Epithelial cell of proximal tubule (primary cell): ENCODE measurements at regions not wholly inside any gene's neighbourhood (a gene's known extent, or its start where the extent isn't known, plus 50 kb on each side); places are given as distances from the start of the nearest gene placed in this dataset.
"Not testable (repeated sequence)": the region's sequence is repeated elsewhere in the genome, so short reads cannot be mapped to it uniquely, and the experiment has no call there.

Source experiments
- DNase-seq: peaks from one replicate; pipeline ENCODE4 v3.0.0-alpha.2; 2011; ENCODE audit warnings: low read depth
- H3K4me3 ChIP-seq: 2 replicates; pipeline ENCODE4 v1.5.1; 2011; ENCODE audit warnings: low read depth, mild to moderate bottlenecking, low read length
- TF ChIP-seq, protein P1 (sequence below): conservative IDR thresholded peaks from 2 replicates; pipeline ENCODE4 v1.5.1; 2012; ENCODE audit warnings: low read depth, mild to moderate bottlenecking, low read length

DNA sequence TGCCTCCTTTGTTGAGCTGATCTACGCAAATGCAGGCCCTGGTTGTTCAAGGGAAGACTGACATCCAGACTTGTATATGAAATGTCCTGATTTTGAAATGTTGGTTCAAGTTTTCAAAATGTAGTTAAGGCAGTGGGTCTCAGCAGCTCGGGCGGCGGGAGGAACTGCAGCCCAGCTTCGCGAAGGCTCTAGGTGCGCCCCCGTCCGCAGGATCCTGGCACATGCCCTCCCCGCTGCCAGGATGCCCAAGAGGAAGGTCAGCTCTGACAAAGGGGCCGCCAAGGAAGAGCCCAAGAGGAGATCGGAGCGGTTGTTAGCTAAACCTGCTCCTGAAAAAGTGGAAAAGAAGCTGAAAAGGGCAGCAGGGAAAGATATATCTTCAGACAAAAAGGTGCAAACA is 1310.1 kb downstream of the ADGRL3 start:
- no peak for DNase-seq
- H3K4me3 ChIP-seq: no peak overlapping the region
- TF ChIP-seq, protein P1, sequence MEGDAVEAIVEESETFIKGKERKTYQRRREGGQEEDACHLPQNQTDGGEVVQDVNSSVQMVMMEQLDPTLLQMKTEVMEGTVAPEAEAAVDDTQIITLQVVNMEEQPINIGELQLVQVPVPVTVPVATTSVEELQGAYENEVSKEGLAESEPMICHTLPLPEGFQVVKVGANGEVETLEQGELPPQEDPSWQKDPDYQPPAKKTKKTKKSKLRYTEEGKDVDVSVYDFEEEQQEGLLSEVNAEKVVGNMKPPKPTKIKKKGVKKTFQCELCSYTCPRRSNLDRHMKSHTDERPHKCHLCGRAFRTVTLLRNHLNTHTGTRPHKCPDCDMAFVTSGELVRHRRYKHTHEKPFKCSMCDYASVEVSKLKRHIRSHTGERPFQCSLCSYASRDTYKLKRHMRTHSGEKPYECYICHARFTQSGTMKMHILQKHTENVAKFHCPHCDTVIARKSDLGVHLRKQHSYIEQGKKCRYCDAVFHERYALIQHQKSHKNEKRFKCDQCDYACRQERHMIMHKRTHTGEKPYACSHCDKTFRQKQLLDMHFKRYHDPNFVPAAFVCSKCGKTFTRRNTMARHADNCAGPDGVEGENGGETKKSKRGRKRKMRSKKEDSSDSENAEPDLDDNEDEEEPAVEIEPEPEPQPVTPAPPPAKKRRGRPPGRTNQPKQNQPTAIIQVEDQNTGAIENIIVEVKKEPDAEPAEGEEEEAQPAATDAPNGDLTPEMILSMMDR: no peak

DNA sequence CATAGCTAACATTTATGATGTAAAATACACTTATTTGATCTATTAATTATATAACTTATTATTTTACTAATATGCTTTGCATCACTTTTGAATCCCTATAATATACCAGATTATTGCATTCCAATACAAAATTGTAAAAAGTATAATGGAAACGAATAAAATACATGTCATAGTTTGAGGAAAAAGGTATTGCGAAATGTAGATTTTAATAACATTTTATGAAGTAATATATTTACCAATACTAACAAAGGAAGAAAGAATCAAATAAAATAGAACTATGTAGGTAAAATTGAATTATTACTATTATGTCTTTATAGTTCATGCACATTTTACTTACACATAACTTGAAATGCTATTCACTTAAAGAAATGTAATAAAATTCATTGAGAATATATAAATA is 1300.2 kb downstream of the ADGRL3 start:
- DNase-seq: no peak
- TF ChIP-seq, protein P1: no peak

DNA sequence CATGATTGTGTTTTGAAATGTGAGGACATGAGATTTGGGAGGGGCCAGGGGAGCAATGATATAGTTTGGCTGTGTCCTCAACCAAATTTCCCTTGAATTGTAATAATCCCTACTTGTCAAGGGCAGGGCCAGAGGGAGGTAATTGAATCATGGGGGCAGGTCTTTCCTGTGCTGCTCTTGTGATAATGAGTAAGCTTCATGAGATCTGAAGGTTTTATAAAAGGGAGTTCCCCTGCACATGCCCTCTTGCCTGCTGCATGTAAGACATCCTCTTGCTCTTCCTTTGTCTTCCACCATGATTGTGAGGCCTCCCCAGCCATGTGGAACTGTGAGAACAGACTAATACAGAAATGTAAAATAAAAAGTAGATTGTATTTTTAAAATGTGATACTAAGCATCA is 1294.9 kb downstream of the ADGRL3 start:
- H3K4me3 ChIP-seq: no peak overlapping the region
- TF ChIP-seq, protein P1: no peak
- DNase-seq: no peak

More for the DNA sequence above, 1300.2 kb downstream of the ADGRL3 start:
- no peak overlapping the region for H3K4me3 ChIP-seq

DNA sequence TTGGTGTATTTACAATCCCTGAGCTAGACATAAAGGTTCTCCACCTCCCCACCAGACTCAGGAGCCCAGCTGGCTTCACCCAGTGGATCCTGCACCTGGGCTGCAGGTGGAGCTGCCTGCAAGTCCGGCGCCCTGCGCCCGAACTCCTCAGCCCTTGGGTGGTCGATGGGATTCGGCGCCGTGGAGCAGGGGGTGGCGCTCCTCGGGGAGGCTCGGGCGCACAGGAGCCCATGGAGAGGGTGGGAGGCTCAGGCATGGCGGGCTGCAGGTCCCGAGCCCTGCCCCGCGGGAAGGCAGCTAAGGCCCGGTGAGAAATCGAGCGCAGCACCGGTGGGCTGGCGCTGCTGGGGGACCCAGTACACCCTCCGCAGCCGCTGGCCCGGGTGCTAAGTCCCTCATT is 1291.6 kb downstream of the ADGRL3 start:
- DNase-seq, H3K4me3 ChIP-seq: not testable (repeated sequence)

DNA sequence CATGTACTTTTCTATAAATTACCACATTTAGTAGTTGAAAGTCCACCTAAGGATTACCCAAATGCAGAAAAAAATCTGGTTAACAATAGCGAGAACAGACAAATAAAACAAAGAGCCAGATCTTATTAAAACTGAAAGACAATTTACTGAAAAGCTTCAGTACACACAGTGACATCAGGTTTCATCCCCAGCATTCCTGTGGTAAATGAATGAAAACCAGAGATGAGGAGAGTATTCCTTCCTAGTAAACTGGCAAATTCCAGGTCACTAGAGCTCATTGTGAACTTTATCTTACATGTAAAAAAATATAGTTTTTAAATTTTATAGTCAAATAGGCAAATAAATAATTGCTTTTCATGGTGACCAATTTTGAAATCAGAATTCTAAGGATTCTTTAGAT is 1290.5 kb downstream of the ADGRL3 start:
- no peak for DNase-seq
- H3K4me3 ChIP-seq: no peak overlapping the region
- TF ChIP-seq, protein P1: no peak

DNA sequence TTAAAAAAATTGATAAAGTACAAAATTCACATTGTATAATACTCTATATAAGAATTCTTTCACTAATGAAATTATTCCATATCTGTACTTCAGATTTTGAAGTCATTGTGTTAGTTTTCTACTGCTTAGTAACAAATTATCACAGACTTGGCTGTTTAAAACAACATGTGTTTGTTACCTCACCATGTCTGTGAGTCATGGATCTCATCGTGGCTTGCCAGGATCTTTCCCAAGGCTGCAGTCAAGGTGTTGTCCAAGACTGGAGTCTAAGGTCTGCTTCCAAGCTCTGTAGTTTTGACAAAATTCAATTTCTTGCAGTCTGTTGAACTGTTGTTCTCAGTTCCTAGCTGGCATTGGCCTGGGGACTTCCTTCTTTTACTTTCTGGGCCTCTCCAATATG is 1286.9 kb downstream of the ADGRL3 start:
- DNase-seq: no peak
- TF ChIP-seq, protein P1: no peak
- H3K4me3 ChIP-seq: no peak overlapping the region

DNA sequence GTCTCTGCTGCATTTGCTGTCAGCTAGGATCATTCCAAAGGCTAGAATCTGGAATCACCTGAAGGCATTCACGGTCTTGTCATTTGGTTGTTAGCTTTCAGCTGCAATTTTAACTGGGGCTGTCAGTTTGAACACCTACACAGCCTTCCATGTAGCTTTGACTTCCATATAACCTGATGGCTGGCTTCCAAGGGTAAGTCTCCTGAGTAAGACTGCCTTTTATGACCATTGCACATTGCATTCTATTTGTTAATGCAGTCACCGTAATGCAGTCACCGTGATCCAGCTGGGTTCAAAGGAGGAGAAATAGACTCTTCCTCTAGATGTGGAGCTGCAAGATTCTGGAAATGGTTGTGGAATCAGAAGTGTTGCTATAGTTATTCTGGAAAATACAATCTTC is 1284.2 kb downstream of the ADGRL3 start:
- H3K4me3 ChIP-seq: no peak overlapping the region
- no peak for DNase-seq
- TF ChIP-seq, protein P1: no peak

DNA sequence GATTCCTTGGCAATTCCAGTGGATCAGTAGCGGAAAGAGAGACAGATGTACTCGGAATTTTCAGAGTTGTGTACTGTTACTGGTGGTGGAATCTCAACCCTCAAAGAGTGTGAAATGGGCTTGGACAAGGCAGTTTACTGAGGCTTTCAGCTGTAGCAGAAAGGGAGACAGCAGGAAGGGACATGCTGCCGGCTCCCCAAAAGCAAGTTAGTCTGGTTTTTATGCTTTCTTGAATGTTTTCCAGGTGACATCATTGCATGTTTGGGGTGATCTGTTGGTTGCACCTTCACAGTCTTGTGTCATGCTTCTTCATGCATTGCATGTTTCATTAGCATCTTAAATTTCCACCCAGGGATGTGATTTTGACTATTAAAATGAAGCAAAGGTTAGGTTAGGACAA is 1282.2 kb downstream of the ADGRL3 start:
- DNase-seq: no peak
- TF ChIP-seq, protein P1: no peak
- no peak overlapping the region for H3K4me3 ChIP-seq
